Thymus (tissue), 11 donors: ENCODE measurements at regions not wholly inside any gene's neighbourhood (a gene's known extent, or its start where the extent isn't known, plus 50 kb on each side); places are given as distances from the start of the nearest gene placed in this dataset.

Source experiments
- DNase-seq, 9 donors: peaks; one replicate each; pipeline ENCODE4 v3.0.0-alpha.2; 2013; ENCODE audit warnings: low spot score in 9 of 9, low read depth in 6 of 9, missing footprints in 1 of 9
- H3K27ac ChIP-seq, 2 donors: one replicate each; pipeline ENCODE4 v1.5.1; 2013; ENCODE audit warnings: control low read depth in 1 of 2, low read depth in 1 of 2, low read length in 1 of 2, mild to moderate bottlenecking in 1 of 2, moderate library complexity in 1 of 2
- H3K27me3 ChIP-seq, 2 donors: one replicate each; pipeline ENCODE4 v1.5.1; 2013; ENCODE audit warnings: low read length in 1 of 2; ENCODE audit not compliant: control insufficient read depth in 2 of 2, insufficient read depth in 1 of 2
- H3K36me3 ChIP-seq, 2 donors: one replicate each; pipeline ENCODE4 v1.5.1; 2013; ENCODE audit warnings: low read length in 1 of 2, mild to moderate bottlenecking in 1 of 2, moderate library complexity in 1 of 2; ENCODE audit not compliant: control insufficient read depth in 2 of 2, insufficient read depth in 2 of 2
- H3K4me1 ChIP-seq, 2 donors: one replicate each; pipeline ENCODE4 v1.5.1; 2013; ENCODE audit warnings: low read length in 2 of 2; ENCODE audit not compliant: control insufficient read depth in 2 of 2, insufficient read depth in 2 of 2
- H3K4me3 ChIP-seq, 2 donors: one replicate each; pipeline ENCODE4 v1.5.1; 2013; ENCODE audit warnings: low read length in 2 of 2, control low read depth in 1 of 2, mild to moderate bottlenecking in 1 of 2
- H3K9me3 ChIP-seq, 2 donors: one replicate each; pipeline ENCODE4 v1.5.1; 2013; ENCODE audit warnings: low read length in 1 of 2, mild to moderate bottlenecking in 1 of 2; ENCODE audit not compliant: control insufficient read depth in 2 of 2, insufficient read depth in 1 of 2
- WGBS: extraction: QIAGEN DNeasy Blood & Tissue Kit; methylation state at CpG from one replicate; pipeline ENCODE4 v1.1.7; 2013; 5-methylcytosine and 5-hydroxymethylcytosine counted together
- donor health status: healthy.

DNA sequence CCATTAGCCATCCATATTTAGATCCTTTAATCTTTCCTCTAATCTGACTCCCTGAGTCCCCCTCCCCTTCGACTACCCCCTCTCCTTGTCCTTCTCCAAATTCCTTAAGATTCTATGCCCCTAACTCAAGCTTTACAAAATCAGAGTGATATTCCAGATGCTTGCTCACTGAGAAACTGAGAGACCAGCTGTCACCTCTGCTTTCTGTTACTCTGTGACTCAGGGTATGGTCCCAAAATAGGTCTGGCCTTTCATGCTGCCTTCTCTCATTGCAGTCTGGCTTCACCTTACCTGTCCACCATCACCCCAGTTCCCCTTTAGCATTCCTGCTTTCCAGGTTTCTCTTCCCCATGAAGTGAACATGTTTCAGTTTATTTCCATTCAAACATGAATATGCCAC is 383.3 kb upstream of the SLC30A5 start:
- Histone ChIP-seq H3K27ac (no peak overlapping the region), H3K27me3 (no peaks in the 10 kb centered on the region), H3K36me3 (no peaks in the 10 kb centered on the region), H3K4me3 (no peak overlapping the region), H3K9me3 (no peaks in the 10 kb centered on the region), H3K4me1 (peaks cover 7 to 14% of the 10 kb centered on the region in 2 donors)
- WGBS = 95% methylated on average over 1 of the region's 1 CpG
- peak in 1 of 9 donors; percentile 12 for DNase-seq

DNA sequence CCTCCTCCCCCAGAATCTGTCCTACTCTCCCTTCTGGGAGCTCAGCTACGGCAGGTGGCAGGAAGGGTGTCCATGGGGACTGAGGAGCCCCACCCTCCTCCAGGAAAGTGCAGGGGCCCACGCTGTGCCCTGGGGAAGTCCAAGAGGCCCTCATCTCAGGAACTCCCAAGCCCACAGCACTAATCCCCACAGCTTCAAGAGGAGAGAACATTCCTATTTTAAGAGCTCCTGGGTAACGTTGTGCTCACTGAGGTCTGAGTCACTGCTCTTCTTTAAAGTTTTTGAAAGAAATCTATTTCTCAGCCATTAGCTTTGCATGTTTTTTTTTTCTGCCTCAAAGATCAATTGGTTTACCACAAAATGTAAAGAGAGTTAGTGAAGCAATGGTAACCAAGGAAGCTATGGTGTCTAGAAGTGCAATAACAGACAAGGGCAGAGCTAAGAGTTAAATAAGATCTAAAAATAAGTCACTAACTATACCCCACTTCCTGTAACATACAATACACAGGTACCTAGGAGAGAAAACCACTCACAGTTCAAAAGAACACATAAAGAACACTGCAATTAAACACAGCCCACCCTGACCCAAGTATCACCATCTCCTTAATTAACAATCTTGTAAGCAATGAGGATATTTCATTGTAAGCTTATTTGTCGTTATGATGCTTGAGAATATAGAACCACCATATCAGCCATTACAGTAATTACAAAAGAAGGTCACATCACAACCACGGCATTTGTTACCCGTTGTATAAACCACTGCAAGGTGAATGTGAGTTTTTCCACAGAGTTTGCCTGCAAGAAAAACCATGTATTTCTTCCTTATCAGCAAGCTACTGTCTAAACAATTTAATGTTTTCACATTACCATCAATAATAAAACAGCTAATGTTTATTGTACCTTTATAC is 382.3 kb upstream of the SLC30A5 start:
- H3K27ac ChIP-seq = peak overlapping the region; percentile 74 to 78
- DNase-seq = peak in 8 of 9 donors; percentile 13 to 83 (median 44)
- WGBS = 42% methylated on average over 6 of the region's 6 CpGs

GRCh38 chr5:68714810-68715209 is 379.0 kb upstream of the SLC30A5 start:
- no peaks in the 10 kb centered on the region for H3K27me3 ChIP-seq

More for the DNA sequence above, 382.3 kb upstream of the SLC30A5 start:
- Histone ChIP-seq H3K27me3 (no peaks in the 10 kb centered on the region), H3K4me3 (no peak overlapping the region), H3K36me3 (no peaks in the 10 kb centered on the region), H3K9me3 (no peaks in the 10 kb centered on the region), H3K4me1 (peaks cover 7 to 14% of the 10 kb centered on the region in 2 donors)

DNA sequence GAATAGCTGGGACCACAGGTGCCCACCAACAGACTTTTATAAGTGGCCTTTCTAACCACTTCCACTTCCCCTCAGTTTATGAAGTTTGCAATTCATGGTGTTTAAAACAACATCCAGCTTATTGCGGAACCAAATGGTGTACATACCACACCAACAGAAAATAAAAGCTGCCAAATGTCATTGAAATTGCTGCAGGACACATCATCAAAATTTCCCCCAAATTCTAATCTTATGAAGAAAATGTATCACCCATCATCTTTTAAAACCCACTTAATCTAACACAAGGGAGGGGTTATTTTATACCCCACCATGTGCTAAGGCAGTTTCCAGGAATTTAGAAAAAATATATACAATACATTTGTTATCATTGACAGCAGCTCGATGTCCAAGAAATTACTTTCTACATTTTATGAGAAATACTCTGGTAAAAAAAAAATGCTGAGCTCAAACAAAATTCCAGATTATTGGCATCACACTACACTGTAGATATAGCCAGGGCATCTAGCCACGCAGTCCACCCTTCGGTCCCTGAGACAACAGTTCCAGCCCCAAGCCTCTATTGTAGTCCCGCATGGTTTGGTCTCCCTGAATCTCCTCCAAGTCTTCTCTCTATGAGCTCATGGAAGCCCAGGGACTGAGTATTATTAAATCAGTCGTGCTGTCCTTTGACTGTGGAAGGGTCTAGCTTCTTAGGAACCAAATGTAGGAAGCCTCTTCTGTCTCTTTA is 372.8 kb upstream of the SLC30A5 start:
- H3K36me3 ChIP-seq = no peaks in the 10 kb centered on the region
- 97% methylated on average over 6 of the region's 6 CpGs for WGBS
- no peaks in the 10 kb centered on the region for H3K4me1 ChIP-seq
- no peak overlapping the region for H3K27ac ChIP-seq
- H3K9me3 ChIP-seq = no peaks in the 10 kb centered on the region
- no peak overlapping the region for H3K4me3 ChIP-seq
- no peaks in the 10 kb centered on the region for H3K27me3 ChIP-seq
- DNase-seq = no peak

More at GRCh38 chr5:68714810-68715209, 379.0 kb upstream of the SLC30A5 start:
- Histone ChIP-seq H3K9me3 (no peaks in the 10 kb centered on the region), H3K4me3 (no peak overlapping the region), H3K27ac (no peak overlapping the region), H3K4me1 (peaks cover 7 to 14% of the 10 kb centered on the region in 2 donors), H3K36me3 (no peaks in the 10 kb centered on the region)
- no peak for DNase-seq
- 86% methylated on average over 6 of the region's 6 CpGs for WGBS

DNA sequence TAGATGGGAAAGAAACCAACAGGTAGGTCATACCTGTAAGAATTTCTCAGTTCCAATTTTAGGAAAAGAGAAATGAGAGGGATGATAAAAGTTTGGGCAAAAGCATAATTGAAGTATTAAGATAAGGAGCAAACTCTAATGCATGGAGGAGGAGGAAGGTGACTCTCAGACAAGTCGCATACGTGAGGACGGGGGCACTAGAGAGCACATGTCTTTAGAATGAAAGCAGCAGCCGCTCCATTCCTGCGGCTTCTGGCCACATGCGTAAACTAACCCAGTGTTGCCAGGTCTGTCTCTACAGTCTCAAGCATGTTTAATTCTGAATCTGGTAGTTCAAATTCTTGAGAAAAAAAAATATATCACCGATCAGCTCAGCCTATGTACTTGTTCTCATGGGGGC is 371.5 kb upstream of the SLC30A5 start:
- Histone ChIP-seq H3K27me3 (no peaks in the 10 kb centered on the region), H3K4me1 (no peaks in the 10 kb centered on the region), H3K4me3 (no peak overlapping the region), H3K9me3 (no peaks in the 10 kb centered on the region), H3K36me3 (no peaks in the 10 kb centered on the region), H3K27ac (no peak overlapping the region)
- 97% methylated on average over 7 of the region's 7 CpGs for whole genome bisulfite sequencing
- DNase-seq = no peak

DNA sequence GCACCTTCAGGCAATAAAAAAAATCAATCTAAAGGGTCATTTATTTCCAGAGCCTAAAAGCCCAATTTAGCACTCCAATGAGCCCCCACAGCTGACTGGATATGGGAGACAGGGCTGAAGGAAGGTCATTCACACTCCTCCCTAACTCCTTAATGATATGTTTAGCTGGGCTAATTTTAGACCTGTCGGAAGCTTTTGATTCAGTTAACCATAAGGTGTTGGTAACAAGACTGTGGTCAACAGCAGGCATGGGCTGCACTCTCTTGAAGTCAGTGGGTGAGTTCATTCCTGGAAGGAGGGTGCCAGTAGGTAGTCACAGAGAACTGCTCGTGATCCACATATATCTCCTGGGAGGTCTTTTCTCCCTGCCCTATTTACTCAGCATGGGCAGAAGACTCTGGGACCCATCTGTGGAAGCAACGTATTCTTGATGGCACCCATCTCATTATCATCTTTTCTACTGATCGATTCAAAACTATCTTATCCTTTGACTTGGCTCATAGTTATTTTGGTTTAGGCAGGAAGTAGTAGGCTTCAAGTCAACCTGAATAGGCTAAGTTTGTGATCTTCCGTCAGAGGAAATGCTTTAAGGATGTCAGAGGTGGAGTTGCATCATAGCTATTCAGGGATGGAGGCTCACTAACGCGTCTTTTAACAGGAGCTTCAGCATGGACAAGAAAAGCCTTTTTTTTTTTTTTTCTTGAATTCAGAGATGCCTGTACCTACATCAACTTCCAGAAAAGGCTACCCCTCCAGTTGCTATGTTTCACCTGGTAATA is 367.7 kb upstream of the SLC30A5 start:
- no peak for DNase-seq
- Histone ChIP-seq H3K4me1 (no peaks in the 10 kb centered on the region), H3K9me3 (no peaks in the 10 kb centered on the region), H3K36me3 (no peaks in the 10 kb centered on the region), H3K27me3 (no peaks in the 10 kb centered on the region), H3K27ac (no peak overlapping the region), H3K4me3 (no peak overlapping the region)
- WGBS = 89% methylated on average over 7 of the region's 7 CpGs

GRCh38 chr5:68727931-68728330 is 365.9 kb upstream of the SLC30A5 start:
- no peak for DNase-seq
- no peaks in the 10 kb centered on the region for H3K4me1 ChIP-seq
- 99% methylated on average over 2 of the region's 2 CpGs for WGBS
- H3K27me3 ChIP-seq = no peaks in the 10 kb centered on the region
- H3K4me3 ChIP-seq = no peak overlapping the region
- H3K9me3 ChIP-seq = no peaks in the 10 kb centered on the region
- H3K27ac ChIP-seq = no peak overlapping the region
- no peaks in the 10 kb centered on the region for H3K36me3 ChIP-seq

DNA sequence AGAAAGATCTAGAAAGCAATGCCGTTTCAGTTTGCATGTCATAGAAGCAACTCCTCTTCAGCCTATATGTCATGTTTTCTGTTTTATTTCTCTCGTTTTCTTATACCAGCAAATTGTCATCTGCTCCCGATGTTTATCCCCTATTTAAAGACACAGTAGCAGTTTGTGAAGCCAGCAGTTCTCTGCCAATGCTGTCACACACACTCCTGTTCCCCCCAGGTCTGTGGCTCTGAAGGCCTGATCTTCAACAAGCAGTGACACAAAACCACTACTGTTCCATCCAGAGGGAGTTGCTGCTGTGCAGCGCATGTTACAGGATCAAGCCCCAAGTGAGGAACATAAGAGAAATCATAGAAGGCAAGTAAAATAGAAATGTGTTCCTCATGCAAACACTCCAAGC is 364.1 kb upstream of the SLC30A5 start:
- H3K27me3 ChIP-seq = no peaks in the 10 kb centered on the region
- H3K36me3 ChIP-seq = no peaks in the 10 kb centered on the region
- H3K9me3 ChIP-seq = no peaks in the 10 kb centered on the region
- DNase-seq = no peak
- H3K27ac ChIP-seq = no peak overlapping the region
- 94% methylated on average over 4 of the region's 4 CpGs for WGBS
- no peaks in the 10 kb centered on the region for H3K4me1 ChIP-seq
- no peak overlapping the region for H3K4me3 ChIP-seq
